ENCODE measurements at regions not wholly inside any gene's neighbourhood (a gene's known extent, or its start where the extent isn't known, plus 50 kb on each side); places are given as distances from the start of the nearest gene placed in this dataset.

GRCh38 chr13:65088906-65089305 is 2141.2 kb downstream of the PCDH9 start:
- no peak for TF ChIP-seq CTCF (IDR thresholded peaks at IDR 0.05)
- TF ChIP-seq POLR2A (IDR thresholded peaks at IDR 0.05) = no peak
